GM11168 (cell line): ENCODE measurements at regions not wholly inside any gene's neighbourhood (a gene's known extent, or its start where the extent isn't known, plus 50 kb on each side); places are given as distances from the start of the nearest gene placed in this dataset.
"Not testable (repeated sequence)": the region's sequence is repeated elsewhere in the genome, so short reads cannot be mapped to it uniquely, and the experiment has no call there.

Source experiments
- in situ Hi-C: fragments of 300-500 bp; cut with MboI; formaldehyde crosslinking; loops from one replicate; pipeline ENCODE4 v1.12.0; 2022; ENCODE audit warnings: low sequenced_read_pairs; ENCODE audit not compliant: unreplicated experiment

- in situ Hi-C loops: no loop called here
Observed at GRCh38 chr3:177604181-177604580, 406.9 kb upstream of the TBL1XR1 start.

GRCh38 chr3:177606891-177607290 lies 409.6 kb upstream of the TBL1XR1 start:
- in situ Hi-C loops: no loop called here

- in situ Hi-C loops: no loop called here
Observed at GRCh38 chr3:177607589-177607988, 410.3 kb upstream of the TBL1XR1 start.

GRCh38 chr3:177608443-177608842 lies 411.2 kb upstream of the TBL1XR1 start:
- in situ Hi-C loops: no loop called here

GRCh38 chr3:177609613-177610012 lies 412.3 kb upstream of the TBL1XR1 start:
- in situ Hi-C loops: no loop called here

- in situ Hi-C loops: no loop called here
Observed at GRCh38 chr3:177610262-177610661, 413.0 kb upstream of the TBL1XR1 start.

- in situ Hi-C loops: no loop called here
Observed at GRCh38 chr3:177610686-177611633, 413.7 kb upstream of the TBL1XR1 start.

- in situ Hi-C loops: no loop called here
Observed at GRCh38 chr3:177611752-177612334, 414.6 kb upstream of the TBL1XR1 start.

- in situ Hi-C loops: no loop called here
Observed at GRCh38 chr3:177613901-177614300, 416.6 kb upstream of the TBL1XR1 start.

GRCh38 chr3:177615015-177615414 lies 417.7 kb upstream of the TBL1XR1 start:
- in situ Hi-C loops: no loop called here

- in situ Hi-C loops: no loop called here
Observed at GRCh38 chr3:177618873-177619733, 421.8 kb upstream of the TBL1XR1 start.

GRCh38 chr3:177620073-177620472 lies 422.8 kb upstream of the TBL1XR1 start:
- in situ Hi-C loops: no loop called here

- in situ Hi-C loops: no loop called here
Observed at GRCh38 chr3:177622520-177622919, 425.2 kb upstream of the TBL1XR1 start.

- in situ Hi-C loops: no loop called here
Observed at GRCh38 chr3:177622982-177623617, 425.8 kb upstream of the TBL1XR1 start.

- in situ Hi-C loops: no loop called here
Observed at GRCh38 chr3:177624528-177625495, 427.5 kb upstream of the TBL1XR1 start.

- in situ Hi-C loops: no loop called here
Observed at GRCh38 chr3:177626045-177626444, 428.8 kb upstream of the TBL1XR1 start.

- in situ Hi-C loops: not testable (repeated sequence)
Observed at GRCh38 chr3:177628095-177628719, 430.9 kb upstream of the TBL1XR1 start.

GRCh38 chr3:177629276-177629675 lies 432.0 kb upstream of the TBL1XR1 start:
- in situ Hi-C loops: no loop called here
